NCI-H2196 (cell line): ENCODE measurements at regions not wholly inside any gene's neighbourhood (a gene's known extent, or its start where the extent isn't known, plus 50 kb on each side); places are given as distances from the start of the nearest gene placed in this dataset.
"Not testable (repeated sequence)": the region's sequence is repeated elsewhere in the genome, so short reads cannot be mapped to it uniquely, and the experiment has no call there.

ENCODE experiments used
- DNase-seq: peaks from one replicate; lab custom pipeline; 2025; ENCODE audit not compliant: unreplicated experiment; lab: John Stamatoyannopoulos, UW

DNA sequence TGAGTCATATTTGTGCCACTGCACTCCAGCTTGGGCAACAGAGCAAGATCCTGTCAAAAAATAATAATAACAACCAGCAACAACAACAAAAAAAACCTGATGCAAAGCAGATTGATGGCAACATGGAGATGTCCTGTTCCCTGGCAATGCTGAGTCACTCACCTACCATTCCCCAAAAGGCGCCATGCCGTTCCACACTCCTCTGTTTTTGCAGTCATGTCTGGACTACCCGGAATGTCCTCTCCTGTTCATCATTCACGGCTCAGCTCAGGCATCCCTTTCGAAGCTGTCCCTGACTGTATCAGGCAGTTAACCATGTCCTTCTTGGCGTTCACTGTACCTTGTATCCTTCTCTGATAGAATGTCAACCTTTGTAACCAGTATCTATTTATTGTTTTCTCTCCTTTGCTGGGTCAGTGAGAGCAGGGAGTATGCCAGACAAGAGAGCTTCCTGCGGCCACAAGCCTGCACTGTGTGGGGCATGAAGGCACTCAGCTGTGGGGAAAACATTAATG, 147.7 kb downstream of the ABCC12 start:
- DNase-seq: no peak

DNA sequence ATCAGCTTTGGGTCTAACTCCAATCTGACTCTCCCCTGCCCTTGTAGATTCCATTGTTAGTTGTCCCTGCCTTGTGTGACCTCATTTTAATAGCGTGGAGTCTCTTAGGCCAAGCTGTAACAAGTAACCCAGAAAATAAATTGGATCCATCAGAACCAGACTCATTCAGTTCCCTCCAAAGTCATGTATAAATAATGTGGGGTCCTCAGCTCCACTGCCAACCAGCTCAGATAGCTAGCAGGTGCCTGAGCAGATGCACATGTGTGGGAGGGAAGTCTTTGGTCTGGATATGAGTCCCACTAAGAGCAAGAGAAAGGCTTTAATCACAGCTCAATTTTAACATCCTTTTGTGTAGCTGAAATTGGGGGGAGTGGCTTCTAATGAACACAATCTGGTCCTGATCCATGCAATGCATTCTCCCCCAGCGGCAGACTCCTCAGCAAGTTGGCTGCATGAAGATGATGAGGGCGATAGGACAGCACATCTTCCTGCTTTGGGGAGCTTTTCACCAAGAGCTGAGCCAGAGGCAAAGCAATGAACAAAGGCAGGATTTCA, 151.6 kb downstream of the ABCC12 start:
- no peak for DNase-seq

DNA sequence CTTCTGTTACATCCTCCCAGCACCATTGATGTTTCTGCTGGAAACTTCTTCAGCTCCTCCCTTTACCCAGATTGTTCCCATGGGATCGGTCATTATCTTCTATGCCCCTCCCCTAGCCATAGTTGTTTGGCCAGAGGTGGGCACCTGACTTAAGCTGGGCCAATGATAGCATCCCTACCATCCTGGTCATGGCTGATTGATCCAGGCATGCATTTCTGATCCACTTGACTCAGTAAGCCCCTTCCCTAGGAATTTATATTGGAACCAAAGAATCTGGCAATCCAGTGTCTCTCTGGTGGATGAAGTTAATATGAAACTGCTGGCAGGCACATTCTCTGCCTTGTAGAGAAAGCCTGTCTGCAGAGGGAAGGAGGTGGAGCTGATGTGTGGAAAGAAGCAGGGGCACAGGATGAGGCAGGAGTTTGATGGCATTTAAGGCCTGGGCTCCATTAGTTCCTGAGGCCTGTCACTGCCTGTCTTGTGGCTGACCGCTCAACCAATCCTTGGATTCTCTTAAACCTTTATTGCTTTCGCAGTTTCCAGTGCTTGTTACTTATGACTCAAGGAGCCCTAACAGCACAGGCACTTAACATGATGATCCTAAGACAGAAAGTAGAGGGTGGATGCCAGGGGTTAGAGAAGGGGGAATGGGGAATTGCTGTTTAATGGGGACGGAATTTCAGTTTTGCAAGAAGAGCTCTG, 152.4 kb downstream of the ABCC12 start:
- DNase-seq: no peak

DNA sequence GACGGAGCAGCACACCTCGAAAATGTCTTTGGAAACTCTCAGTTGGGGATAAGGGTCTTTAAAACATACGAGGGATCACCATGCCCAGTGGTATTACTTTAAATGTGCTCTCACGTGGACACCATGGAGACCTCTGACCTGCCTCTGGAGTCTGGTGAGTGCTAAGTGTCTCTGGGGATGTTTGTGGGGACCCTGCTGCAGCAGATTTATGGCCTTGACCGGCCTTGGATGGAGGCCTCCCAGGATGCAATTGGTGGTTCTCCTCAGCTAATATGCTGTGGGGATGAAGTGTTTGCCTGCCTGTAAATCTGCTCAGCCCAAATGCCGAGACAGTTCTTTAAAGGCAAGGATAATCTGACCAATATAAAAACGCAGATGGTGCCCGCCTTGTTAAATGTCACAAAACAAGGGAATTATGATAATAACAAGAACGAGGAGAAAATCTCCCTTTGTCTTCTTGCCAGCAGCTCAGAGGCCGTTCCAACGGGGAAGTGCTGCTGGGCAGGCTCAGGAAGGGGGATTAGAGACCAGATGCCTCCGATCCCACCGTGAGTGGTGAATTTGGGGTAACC, 154.4 kb downstream of the ABCC12 start:
- DNase-seq: no peak

DNA sequence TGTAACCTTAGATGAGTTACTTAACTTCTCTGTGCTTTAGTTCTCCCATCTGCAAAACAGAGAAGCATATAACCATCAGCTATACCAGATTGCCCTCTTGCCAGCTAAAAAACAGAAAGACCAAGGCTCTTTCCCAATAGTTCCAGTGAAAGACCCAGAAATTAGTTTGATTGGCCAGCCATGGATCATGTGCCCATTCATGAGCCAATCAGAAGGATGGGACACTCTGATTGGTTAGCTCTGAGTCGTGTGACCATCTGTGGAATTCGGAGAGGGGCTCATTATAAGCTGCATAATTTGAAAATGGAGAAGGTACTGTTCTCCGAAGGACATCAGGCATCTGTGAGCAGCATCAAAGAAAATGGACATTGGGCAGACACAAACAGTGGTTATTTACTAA, 155.2 kb downstream of the ABCC12 start:
- DNase-seq: no peak

DNA sequence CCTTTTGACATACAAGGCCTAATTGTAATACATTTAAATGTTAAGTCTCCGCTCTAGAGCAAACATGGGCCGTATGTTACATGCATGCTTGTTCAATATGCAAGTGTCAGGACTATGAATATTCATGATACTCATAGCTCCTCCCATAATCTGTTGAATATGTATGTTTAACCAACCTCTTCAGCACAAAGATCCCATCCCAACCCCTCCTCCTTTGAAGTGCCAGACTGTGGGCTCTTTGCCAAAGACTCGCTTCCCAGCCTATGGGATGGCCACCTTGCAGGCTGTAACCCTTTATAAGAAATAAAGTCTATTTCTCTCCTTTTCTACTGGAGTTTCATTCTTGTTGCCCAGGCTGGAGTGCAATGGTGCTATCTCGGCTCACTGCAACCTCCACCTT, 156.2 kb downstream of the ABCC12 start:
- no peak for DNase-seq

DNA sequence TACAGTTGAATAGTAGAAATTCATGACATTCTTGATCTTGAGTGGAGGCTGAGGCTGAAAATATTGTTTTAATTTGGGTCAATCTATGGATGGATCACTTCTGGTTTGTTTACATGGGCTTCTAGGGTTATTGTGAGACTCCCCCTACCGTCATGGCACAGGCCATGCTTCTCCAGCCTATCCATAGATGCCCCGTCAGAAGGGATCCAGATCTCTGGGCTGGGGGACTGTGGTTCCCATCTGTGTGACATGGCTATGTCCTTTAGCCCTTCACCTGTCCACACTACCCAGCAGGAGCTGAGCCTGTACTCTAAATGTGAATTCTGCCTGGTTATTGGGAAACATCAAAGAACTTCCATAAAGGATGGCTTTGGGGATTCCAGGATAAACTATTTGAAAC, 160.4 kb downstream of the ABCC12 start:
- DNase-seq: no peak

DNA sequence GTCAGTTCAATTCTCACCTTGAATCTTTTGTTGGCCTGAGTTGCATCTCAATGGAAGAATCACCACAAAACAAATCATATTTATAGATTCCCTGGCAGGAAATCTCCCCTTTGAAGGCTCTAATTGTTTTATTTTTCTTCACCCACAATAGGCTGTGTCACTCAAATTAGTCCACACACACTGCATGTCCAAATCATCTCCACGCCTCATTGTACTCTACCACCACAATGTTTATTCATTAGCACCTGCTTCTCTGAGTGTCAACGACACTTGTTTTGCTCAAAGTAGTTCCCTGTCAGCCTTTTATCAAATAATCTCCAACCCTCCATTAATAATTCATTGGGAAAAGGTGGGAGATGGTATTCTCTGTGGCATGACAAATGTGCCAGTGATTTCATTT, 164.3 kb downstream of the ABCC12 start:
- DNase-seq: no peak

DNA sequence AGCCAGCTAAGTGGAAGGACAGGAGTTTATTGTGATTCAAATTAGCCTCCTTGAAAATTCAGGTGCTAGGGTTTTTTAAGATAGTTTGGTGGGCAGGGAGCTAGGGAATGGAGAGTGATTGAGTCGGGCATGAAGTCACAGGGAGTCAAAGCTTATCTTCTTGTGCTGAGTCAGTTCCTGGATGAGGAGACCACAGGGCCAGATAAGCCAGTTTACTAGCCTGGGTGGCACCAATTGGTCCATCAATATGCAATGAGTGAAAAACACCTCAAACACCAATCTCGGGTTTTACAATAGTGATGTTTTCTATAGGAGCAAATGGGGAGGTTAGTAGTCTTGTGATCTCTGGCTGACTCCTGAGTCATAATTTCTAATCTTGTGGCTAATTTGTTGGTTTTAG, 165.1 kb downstream of the ABCC12 start:
- no peak for DNase-seq

DNA sequence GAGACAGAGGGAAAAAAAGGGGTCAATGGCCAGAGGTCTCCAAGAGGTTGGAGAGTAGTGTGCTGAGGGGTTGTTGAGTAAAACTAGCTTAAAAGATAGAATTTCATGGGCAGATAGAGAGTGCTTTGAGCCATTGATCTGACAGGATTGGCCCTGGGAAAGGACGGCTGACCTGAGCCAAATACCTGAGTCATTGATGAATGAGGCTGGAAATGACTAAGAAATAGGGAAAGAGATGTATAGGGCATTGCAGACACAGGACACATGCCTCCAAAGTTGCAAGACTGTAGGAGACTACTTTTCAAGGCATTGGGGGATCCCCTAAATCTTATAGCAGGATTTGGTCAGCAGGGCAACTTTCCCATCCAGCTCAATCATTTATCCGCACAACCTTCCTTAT, 168.7 kb downstream of the ABCC12 start:
- no peak for DNase-seq

DNA sequence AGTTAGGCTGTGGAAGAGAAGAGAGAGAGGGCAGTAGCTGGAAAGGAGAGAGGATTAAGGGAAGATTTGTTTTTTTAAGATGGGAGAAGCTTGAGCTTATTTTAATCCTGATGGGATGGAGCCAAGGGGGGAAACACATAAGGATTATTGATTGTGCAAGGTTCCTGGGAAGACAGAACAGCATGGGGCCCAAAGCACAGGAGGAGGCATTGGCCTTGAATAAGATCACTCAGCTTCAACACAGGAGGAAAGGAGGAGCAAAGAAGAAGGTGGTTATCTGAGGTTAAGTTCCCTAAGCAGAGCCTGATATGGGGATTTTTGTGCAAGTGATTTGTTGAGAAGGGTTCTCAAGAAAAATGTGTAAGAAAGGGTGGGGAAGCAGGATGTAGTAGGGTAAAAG, 169.8 kb downstream of the ABCC12 start:
- no peak for DNase-seq

DNA sequence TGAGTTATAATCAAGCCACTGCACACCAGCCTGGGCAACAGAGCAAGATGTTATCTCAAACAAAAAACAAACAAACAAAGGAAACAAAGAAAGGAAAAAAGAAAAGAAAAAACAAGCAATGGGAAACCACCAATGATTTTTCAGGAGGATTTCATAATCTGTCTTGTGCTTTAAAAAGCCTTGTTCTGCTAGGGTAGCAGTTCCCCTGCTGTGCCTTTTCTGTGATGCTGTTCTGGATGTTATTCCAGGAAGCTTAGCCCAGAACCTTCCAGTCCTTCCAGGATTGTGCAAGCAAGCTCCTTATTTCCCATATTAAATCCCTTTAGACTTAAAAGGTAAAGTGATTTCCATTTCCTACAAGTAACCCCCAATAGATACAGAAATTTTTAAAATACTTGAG, 171.1 kb downstream of the ABCC12 start:
- no peak for DNase-seq

DNA sequence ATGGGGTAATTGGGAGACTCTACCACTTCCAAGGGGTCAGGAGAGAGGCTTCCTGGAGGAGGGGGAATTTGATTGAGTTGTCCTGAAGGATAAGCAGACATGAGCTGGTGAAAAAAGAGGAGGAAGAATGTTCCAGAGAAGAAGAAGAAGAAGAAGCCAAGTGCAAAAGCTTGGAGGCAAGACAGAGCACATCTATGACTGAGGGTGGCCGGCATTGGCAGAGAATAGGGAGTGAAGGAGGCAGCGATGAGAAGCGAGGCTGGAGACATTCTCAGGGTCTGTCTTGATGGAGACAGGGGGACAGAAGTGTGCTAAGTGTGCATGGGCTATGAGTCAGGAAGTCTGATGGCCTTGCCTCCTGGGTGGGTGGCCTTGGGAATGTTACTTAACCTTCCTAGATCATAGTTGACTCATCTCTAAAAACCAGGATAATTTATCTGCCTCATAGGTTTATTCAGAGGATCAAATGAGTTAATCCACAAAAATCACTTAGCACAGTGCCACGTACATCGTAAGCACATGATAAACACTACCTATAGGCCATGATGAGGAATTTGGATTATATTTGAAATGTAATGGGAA, 171.7 kb downstream of the ABCC12 start:
- no peak for DNase-seq

DNA sequence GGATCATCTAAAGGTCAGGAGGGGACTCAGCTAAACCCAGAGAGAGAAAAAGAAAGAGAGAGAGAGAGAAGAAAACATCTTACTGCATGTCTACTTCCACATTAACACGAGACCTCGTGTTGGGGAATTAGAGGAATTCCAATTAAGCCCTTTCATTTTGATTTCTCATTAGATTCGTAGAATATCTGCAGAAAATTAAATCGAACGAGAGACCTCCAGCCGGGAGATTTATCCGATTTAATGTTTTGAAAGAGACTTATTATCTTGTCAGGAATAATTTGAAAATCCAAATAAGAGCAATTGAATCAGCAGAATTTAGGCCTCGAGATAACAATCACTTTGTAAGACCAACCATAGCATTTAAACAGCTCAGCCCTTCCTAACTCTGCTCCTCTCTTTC, 175.6 kb downstream of the ABCC12 start:
- DNase-seq: no peak

DNA sequence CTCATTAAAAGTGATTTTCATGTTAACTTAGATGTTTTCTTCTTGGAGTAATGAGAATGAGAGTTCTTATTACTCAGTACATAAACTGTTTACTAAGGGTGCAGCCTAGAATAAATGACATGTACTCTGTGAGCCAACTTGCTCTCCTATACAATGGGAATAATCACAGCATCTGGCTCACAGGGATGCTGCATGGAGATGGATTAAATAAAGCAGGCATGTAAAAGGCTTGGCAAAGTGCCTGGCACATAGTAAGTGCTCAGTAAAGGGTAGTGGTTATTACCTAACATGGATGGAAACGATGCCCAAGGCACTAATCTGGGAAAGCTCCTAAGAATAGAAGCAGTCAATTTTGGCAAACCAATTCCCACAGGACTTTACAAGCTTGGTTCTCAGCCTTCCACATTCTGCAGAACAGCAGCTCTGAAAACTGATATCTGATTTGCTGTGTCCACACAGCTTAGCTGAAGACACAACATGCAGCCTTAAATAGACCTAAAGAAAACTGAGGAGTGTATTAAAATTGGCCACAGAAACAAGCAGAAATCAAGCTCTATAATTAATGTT, 176.1 kb downstream of the ABCC12 start:
- DNase-seq: no peak

DNA sequence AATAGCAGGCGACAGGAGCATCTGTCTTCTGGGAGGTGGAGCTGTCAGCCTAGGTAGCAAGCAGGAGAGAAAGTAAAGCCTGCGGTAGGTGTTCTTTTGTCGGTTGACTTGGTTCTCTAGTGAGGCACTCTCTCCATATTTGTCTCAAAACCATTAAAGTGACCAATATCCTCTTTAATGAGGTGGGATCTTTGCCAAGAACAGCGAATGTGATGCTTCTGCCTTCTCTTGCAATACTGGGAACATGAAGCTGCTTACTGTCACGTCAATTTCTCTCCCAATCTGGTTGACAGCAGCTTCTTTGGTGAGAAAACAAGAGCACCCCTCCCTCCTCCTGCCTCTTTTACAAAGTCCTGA, 176.7 kb downstream of the ABCC12 start:
- DNase-seq: no peak

DNA sequence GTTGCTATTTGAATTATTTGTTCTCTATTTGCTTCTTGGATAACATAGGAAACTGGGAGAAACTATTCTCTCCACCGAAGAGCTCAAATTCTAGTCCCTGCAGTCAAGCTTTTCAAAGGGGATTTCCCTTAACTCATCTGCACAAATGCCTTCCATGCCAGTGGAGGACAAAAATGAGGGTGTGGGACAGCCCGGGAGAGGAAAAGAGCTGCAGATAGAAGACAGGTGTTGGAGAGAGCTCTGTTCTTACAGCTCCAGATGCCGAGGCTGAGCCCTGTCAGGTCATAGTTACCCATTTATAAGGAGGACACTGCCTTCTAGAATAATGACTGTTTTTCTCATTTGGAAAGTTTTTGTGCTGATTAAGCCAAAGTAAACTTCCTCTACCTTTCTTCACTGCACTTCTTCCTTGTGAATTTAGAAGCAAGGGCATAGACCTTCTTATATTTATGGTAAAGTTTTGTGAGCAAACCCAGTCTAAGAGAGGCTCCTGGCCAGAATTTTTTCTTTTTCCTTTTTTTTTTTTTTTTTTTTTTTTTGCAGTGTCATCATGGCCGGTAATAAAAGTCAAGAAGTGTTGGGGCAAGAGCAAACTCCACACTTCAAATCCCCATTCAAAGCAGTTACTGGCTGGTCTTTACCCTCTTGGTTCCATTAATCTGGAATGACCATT, 177.2 kb downstream of the ABCC12 start:
- DNase-seq: no peak

DNA sequence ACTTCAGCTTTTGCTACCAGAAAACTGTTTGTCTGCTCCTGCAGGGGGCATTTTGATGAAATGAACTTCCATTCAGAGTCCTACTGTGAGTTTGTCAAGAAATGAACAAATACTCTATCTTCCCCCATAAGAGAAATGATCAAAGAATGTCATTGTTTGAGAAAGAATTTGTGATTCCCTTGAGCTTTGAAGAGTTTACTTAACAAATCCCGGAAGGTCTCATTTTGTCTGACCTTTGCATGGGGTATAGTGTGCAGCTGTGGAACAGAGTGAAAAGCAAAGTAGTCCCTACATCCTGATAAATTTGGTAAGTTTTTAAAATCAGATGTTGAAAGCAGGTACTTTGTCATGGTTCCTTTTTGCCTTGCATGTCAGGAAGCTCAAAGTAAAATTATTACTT, 178.0 kb downstream of the ABCC12 start:
- DNase-seq: no peak

DNA sequence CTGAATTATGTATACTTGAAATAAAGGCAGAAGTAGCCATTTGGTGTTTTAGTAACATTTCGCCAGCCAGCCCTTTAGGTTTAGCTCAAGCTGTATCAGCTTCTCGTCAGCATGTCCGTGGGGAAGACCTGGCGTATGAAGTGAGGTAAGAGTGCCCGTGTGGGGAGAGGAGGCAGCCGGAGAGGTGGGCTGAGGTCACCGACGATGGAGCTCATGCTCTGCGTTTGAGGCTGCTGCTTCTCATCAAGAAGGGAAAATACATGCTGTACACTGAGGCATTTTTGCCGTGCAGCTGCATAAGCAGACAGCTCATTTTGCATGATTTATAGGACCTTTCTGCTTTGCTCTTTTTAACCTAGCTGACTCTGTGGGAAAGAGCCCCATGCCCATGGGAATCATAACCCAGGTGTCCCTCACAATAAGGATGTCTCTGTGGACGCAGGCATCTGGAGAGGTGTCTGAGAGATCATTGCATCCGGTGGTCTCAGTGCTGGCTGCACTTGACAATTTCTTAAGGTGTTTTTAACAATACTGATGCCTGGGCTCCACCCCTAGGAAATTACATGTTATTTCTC, 179.1 kb downstream of the ABCC12 start:
- DNase-seq: no peak

DNA sequence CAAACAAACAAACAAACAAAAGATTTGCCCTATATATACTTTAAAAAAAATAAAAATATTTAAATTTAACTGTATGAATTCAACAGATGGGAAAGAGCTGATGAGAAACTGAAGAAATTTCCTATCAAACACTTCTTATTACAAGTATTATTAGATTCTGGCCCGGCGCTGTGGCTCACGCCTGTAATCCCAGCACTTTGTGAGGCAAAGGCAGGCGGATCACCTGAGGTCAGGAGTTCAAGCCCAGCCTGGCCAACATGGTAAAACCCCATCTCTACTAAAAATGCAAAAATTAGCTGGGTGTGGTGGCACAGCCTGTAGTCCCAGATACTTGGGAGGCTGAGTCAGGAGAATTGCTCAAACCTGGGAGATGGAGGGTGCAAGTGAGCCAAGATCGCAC, 180.8 kb downstream of the ABCC12 start:
- not testable (repeated sequence) for DNase-seq

DNA sequence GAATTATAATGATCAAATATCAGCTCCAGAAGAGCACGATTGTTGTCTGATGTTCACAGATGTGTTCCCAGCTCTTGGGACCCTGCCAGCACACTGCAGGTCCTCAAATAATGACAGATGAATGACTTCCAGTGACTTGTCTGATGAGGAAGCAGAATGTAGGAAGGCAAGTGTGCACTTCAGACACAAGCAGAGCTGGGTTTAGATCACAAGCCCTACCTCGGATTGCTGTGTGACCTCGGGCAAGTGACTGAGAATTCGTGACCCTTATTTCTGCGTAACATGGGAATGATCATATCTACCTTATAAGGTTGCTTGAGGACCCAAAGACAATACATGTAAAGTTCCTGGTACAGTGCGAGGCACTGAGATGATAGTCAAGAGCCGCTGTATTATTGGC, 182.2 kb downstream of the ABCC12 start:
- no peak for DNase-seq
